Mammary epithelial cell (primary cell): ENCODE measurements at regions not wholly inside any gene's neighbourhood (a gene's known extent, or its start where the extent isn't known, plus 50 kb on each side); places are given as distances from the start of the nearest gene placed in this dataset.

ENCODE experiments used
- EZH2 ChIP-seq: IDR thresholded peaks from 2 replicates; pipeline ENCODE4 v1.6.1; 2012; ENCODE audit warnings: low read length, inconsistent platforms, borderline replicate concordance
- TF ChIP-seq, protein P1 (sequence below), 2 donors: IDR thresholded peaks in 1 of 2; conservative IDR thresholded peaks in 1 of 2; 2 replicates each; pipeline ENCODE4 v1.5.1; 2011 to 2012; ENCODE audit warnings: inconsistent platforms in 2 of 2, low read length in 2 of 2, mild to moderate bottlenecking in 2 of 2, control low read depth in 1 of 2, low read depth in 1 of 2; ENCODE audit not compliant: insufficient read depth in 1 of 2; ENCODE audit errors: extremely low read depth in 1 of 2

DNA sequence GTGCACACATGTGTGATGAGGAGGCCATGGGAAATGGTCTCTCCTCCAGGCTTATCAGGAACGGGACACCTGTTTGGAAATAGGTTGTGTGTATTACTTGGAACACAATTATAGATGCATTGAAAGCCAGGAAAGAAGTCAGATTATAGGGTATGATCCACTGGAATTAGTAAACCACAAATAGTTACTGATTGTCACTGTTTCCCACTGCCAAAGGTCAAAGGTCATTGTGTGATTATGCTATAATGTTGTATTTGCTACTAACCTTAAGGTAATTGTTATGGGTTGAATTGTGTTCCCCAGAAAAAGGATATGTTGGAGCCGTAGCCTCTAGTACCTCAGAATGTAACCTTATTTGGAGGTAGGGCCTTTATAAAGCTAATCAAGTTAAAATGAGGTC lies 129.9 kb upstream of the FBXO33 start:
- TF ChIP-seq EZH2: no peak
- TF ChIP-seq, protein P1, sequence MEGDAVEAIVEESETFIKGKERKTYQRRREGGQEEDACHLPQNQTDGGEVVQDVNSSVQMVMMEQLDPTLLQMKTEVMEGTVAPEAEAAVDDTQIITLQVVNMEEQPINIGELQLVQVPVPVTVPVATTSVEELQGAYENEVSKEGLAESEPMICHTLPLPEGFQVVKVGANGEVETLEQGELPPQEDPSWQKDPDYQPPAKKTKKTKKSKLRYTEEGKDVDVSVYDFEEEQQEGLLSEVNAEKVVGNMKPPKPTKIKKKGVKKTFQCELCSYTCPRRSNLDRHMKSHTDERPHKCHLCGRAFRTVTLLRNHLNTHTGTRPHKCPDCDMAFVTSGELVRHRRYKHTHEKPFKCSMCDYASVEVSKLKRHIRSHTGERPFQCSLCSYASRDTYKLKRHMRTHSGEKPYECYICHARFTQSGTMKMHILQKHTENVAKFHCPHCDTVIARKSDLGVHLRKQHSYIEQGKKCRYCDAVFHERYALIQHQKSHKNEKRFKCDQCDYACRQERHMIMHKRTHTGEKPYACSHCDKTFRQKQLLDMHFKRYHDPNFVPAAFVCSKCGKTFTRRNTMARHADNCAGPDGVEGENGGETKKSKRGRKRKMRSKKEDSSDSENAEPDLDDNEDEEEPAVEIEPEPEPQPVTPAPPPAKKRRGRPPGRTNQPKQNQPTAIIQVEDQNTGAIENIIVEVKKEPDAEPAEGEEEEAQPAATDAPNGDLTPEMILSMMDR (conservative IDR thresholded peaks at IDR 0.05 in 1 of 2, IDR thresholded peaks at IDR 0.05 in 1 of 2; ENCODE audit: extremely low read depth in 1 of 2, insufficient read depth in 1 of 2, low read depth in 1 of 2, low read length in 2 of 2): no peak
